Duodenal mucosa (tissue), 2 donors: ENCODE measurements at regions not wholly inside any gene's neighbourhood (a gene's known extent, or its start where the extent isn't known, plus 50 kb on each side); places are given as distances from the start of the nearest gene placed in this dataset.

Source experiments
- H3K27ac ChIP-seq: one replicate; pipeline ENCODE4 v1.7.0; 2013; ENCODE audit warnings: low read depth, low read length
- H3K27me3 ChIP-seq, 2 donors: one replicate each; pipeline ENCODE4 v1.7.0; 2013; ENCODE audit warnings: low read length in 2 of 2, control low read depth in 1 of 2; ENCODE audit not compliant: insufficient read depth in 2 of 2, control insufficient read depth in 1 of 2
- H3K36me3 ChIP-seq, 2 donors: one replicate each; pipeline ENCODE4 v1.7.0; 2013; ENCODE audit warnings: low read length in 2 of 2, control low read depth in 1 of 2; ENCODE audit not compliant: insufficient read depth in 2 of 2, control insufficient read depth in 1 of 2
- H3K4me1 ChIP-seq, 2 donors: one replicate each; pipeline ENCODE4 v1.7.0; 2013; ENCODE audit warnings: low read length in 2 of 2, control low read depth in 1 of 2; ENCODE audit not compliant: insufficient read depth in 2 of 2, control insufficient read depth in 1 of 2
- H3K4me3 ChIP-seq, 2 donors: one replicate each; pipeline ENCODE4 v1.7.0; 2013; ENCODE audit warnings: low read length in 2 of 2, low read depth in 1 of 2
- H3K9ac ChIP-seq, 2 donors: one replicate each; pipeline ENCODE4 v1.7.0; 2013; ENCODE audit warnings: low read length in 2 of 2, low read depth in 1 of 2
- H3K9me3 ChIP-seq, 2 donors: one replicate each; pipeline ENCODE4 v1.7.0; 2013; ENCODE audit warnings: low read length in 2 of 2, control low read depth in 1 of 2; ENCODE audit not compliant: control insufficient read depth in 1 of 2

DNA sequence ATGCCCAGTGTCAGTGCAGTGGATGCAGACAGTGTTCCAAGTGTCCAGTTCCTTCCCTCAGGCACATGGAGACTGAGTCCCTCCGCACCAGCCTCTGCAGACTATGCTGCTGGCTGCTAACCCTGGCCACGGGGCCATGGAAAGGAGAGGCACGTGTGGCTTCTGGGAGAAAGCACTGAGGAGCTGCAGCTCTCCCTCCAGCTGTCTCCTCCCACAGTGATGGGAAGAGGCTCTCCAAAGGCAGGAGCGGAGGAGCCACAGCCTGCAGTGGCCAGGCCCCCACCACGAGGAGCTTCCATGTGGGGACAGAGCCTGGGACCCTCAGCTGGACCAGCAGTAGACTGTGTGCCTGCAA is 141.1 kb downstream of the NDUFA10 start:
- Histone ChIP-seq H3K4me3 (no peak overlapping the region), H3K27ac (no peak overlapping the region), H3K9me3 (peaks cover 15 to 23% of the 10 kb centered on the region in 2 donors), H3K4me1 (peaks cover 0 to 5% of the 10 kb centered on the region in 2 donors), H3K9ac (no peak overlapping the region), H3K36me3 (no peaks in the 10 kb centered on the region), H3K27me3 (peaks cover 0 to 3% of the 10 kb centered on the region in 2 donors)

DNA sequence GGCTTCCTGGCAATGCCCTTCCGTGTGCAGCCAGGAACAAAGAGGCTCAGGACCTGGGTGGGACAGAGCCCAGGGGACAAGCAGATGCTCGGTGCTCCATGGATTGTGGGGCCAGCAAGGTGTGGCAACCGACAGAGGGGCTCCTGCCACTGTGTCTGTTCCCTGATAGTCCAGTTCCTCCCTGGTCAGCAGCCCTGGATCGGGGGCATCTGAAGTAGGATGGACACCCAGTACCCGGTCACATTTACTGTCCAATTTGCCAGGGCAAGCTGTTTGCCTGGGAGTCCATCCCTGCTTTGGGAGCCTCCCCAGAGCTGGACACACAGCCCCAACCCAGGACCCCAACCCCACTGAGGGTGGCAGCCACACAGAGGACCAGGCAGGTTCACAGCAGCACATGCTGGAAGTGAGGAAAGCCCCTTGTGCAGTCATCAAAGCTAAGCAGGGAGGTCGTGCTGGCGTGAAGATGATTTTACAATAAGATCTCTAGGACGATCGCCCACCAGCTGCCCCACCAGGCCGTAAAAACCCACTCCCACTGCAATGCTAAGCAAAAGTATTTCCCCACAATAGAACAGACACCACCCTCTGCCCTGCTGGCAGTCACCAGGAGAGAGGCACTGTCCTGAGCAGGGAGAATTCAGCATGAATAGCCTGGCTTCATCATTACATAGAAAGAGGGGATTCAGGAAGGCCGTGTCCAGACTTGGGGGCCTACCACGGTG is 141.7 kb downstream of the NDUFA10 start:
- H3K9ac ChIP-seq: no peak overlapping the region
- no peak overlapping the region for H3K4me3 ChIP-seq
- no peak overlapping the region for H3K27ac ChIP-seq
- no peaks in the 10 kb centered on the region for H3K36me3 ChIP-seq
- peaks cover 15 to 23% of the 10 kb centered on the region in 2 donors for H3K9me3 ChIP-seq
- H3K27me3 ChIP-seq: peaks cover 0 to 3% of the 10 kb centered on the region in 2 donors
- H3K4me1 ChIP-seq: peaks cover 0 to 5% of the 10 kb centered on the region in 2 donors

DNA sequence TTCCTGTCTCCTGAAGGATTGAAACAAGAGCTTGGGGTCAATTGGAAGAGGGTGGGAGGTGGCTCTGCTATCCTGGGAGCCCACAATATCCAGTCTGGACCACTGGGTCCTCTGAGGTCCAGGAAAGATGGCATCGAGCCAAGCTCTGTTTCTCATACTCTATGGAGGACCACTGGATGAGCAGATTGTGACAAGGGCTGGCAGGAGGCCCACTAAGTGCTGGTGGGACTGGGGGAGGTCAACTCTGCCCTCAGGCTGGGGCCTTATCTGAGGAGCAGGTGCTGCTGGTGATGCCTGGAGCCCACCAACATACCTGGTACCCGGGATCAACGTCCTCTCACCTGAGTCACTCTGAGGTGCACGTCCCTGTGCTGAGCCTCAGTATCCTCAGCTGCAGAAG is 142.4 kb downstream of the NDUFA10 start:
- H3K27me3 ChIP-seq: peaks cover 0 to 3% of the 10 kb centered on the region in 2 donors
- no peak overlapping the region for H3K9ac ChIP-seq
- H3K9me3 ChIP-seq: peaks cover 15 to 23% of the 10 kb centered on the region in 2 donors
- no peak overlapping the region for H3K4me3 ChIP-seq
- H3K36me3 ChIP-seq: no peaks in the 10 kb centered on the region
- H3K4me1 ChIP-seq: peaks cover 0 to 5% of the 10 kb centered on the region in 2 donors
- H3K27ac ChIP-seq: no peak overlapping the region

DNA sequence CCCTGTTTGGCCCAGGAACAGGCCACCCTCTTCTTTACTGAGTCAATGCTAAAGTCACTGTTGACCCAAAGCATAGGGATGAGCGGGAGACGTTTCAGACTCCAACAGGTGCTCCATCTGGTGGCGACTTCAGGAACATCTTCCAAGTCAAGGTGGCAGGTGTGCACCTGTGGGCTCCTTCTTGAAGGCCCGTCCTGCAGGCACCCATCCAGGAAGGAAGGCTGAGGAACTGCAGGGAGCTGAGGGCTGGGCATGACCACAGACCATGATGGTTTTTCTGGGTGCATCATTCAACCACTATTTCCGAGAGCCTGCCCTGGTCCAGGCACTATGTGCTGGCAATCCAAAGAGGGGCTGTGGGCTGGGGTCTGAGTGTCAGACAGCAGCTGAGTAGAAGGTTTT is 142.8 kb downstream of the NDUFA10 start:
- Histone ChIP-seq H3K4me1 (peaks cover 0 to 5% of the 10 kb centered on the region in 2 donors), H3K27ac (no peak overlapping the region), H3K9ac (no peak overlapping the region), H3K36me3 (no peaks in the 10 kb centered on the region), H3K9me3 (peaks cover 15 to 23% of the 10 kb centered on the region in 2 donors), H3K27me3 (peaks cover 0 to 3% of the 10 kb centered on the region in 2 donors), H3K4me3 (no peak overlapping the region)

DNA sequence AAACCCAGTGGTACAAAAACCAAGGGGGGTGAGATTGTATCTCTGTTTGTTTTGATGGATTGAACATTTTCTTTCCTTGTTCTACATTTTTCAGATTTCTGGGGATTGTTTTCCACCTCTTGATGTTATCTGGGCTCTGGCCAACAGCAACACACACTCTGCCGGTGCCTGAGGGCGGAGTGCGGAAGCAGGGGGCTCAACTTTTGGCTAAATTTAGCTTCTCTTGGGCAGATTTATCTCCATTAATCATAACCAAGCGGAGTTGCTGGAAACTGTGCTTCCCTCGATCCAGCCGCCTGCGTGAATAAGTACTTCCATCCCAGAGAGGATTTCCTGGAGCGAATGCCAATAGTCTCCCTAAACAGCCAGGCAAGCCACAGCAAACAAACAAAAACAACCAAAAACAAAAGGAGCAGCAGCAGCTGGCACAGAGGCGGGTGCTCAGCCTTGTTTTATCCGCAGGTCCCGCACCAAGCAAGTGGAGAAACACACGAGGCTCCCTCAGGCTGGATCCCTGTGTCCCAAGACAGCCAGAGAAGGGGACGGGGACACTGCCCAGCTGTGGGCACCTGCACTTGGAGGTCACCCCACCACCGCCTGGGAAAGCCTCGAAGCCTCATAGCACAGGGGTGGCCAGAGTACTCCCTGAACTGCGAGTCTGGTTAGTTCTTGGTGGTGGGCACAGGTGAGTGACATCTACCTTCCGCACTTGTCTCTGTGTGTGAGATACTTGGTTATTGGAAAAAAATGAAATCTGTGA is 143.4 kb downstream of the NDUFA10 start:
- Histone ChIP-seq H3K36me3 (no peaks in the 10 kb centered on the region), H3K27me3 (peaks cover 0 to 3% of the 10 kb centered on the region in 2 donors), H3K9me3 (peaks cover 15 to 21% of the 10 kb centered on the region in 2 donors), H3K4me3 (no peak overlapping the region), H3K27ac (no peak overlapping the region), H3K9ac (no peak overlapping the region), H3K4me1 (peaks cover 0 to 5% of the 10 kb centered on the region in 2 donors)

DNA sequence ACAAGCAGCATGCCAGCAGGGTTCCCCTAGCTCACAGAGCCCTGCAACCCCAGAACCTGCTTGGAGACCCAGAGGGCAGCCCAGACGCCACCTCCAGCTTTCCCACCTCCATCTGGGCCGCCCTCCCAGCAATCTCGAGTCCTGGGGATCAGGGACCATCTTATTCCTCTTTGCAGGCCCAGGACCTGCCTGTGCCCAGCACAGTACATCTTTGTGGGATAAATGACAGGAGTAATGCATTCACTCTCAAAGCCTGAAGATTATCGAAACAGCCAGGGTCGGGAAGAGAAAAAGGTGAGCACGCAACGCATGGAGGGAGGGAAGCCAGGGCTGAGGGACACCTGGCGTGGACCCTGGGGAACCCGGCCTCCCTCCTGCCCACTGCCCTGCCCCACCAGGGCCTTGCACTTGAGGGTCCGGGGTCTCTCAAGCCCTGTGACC is 144.1 kb downstream of the NDUFA10 start:
- Histone ChIP-seq H3K4me1 (peaks cover 0 to 5% of the 10 kb centered on the region in 2 donors), H3K9me3 (peaks cover 15 to 17% of the 10 kb centered on the region in 2 donors), H3K27me3 (peaks cover 0 to 7% of the 10 kb centered on the region in 2 donors), H3K36me3 (no peaks in the 10 kb centered on the region), H3K27ac (no peak overlapping the region), H3K9ac (no peak overlapping the region), H3K4me3 (no peak overlapping the region)

DNA sequence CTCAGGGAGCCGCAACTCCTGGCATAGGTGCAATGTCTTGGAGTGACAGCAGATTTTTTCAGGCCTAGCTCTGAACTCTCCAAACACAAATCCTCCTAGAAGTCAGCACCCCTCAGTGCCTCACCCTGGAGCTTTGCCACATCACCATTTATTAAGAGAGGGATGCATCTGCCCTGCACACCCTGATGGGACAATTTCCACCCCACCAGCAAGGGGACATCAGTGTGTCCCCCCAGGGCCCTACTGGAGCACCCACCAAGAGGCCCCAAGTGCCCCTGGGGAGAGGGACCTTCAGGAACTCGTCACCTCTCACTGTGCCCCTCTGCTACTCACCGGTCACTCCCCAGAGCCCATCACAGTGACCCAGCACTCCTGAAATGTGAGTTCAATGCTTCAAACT is 144.7 kb downstream of the NDUFA10 start:
- Histone ChIP-seq H3K27me3 (peaks cover 0 to 7% of the 10 kb centered on the region in 2 donors), H3K27ac (no peak overlapping the region), H3K4me1 (peaks cover 0 to 5% of the 10 kb centered on the region in 2 donors), H3K9me3 (peaks cover 11 to 14% of the 10 kb centered on the region in 2 donors), H3K4me3 (no peak overlapping the region), H3K36me3 (no peaks in the 10 kb centered on the region), H3K9ac (no peak overlapping the region)

DNA sequence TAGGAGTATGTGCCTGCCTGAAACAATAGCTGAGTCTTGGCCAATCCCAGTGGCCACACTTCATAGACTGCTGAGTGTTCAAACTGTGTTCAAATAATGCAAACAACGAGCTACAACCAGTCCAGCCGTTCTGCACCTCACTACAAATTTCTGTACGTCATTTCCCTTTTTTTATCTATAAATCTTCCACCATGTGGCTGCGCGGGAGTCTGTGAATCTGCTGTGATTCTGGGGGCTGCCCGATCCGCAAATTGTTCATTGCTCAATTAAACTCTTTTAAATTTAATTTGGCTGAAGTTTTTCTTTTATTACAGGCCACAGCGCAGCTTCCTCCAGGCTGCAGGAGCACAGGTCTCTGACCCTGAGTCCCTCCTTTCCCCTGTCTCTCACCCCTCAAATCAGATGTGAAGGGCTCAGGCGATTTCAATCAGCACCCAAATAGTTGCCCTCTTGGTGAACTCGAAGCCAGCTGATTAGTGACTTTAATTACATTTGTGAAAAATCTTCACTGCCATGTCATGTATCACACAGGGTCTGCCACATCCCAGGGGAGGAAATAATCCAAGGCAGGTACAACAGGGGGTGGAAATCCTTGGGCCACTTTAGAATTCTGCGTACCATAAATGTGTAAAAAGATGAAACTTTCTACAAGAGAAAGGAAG is 145.6 kb downstream of the NDUFA10 start:
- Histone ChIP-seq H3K36me3 (no peaks in the 10 kb centered on the region), H3K4me1 (peaks cover 0 to 5% of the 10 kb centered on the region in 2 donors), H3K9ac (no peak overlapping the region), H3K27ac (no peak overlapping the region), H3K4me3 (no peak overlapping the region), H3K9me3 (peaks cover 5 to 7% of the 10 kb centered on the region in 2 donors), H3K27me3 (peaks cover 0 to 7% of the 10 kb centered on the region in 2 donors)

DNA sequence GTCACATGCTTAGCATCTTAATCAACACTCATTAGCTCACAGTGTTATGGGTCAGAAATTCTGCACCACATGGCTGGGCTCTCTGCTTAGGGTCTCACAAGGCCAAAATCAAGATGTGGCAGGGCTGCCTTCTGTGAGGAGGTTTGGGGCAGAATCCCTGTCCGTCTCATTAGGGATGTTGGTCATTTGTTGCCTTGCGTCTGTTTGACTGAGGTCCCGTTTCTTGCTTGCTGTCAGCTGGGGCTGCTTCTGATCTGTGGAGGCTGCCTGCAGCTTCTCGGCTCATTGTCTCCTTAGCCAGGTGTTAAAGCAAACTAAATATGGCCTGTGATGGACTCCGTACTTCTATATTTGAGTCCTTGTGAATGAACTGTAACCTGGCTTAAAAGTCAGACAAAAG is 146.5 kb downstream of the NDUFA10 start:
- Histone ChIP-seq H3K9ac (no peak overlapping the region), H3K27ac (no peak overlapping the region), H3K27me3 (peaks cover 0 to 7% of the 10 kb centered on the region in 2 donors), H3K9me3 (no peaks in the 10 kb centered on the region), H3K4me3 (no peak overlapping the region), H3K36me3 (no peaks in the 10 kb centered on the region), H3K4me1 (peaks cover 0 to 5% of the 10 kb centered on the region in 2 donors)

DNA sequence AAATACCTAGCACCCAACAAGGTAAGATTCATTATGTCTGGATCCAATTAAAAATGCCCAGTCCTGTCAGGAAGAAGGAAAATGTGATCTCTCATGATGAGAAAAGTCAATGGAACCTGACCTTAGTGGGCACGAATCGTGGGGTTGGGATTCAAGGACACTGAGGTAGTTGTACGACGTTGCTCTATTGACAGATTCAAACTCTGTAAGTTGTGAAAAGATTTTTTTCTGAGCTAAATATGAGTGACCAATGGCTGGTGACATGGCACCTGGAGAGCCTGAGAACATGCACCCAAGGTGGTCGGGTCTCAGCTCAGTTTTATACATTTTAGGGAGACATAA is 148.2 kb downstream of the NDUFA10 start:
- H3K4me1 ChIP-seq: peaks cover 0 to 2% of the 10 kb centered on the region in 2 donors
- H3K9me3 ChIP-seq: no peaks in the 10 kb centered on the region
- no peak overlapping the region for H3K9ac ChIP-seq
- no peak overlapping the region for H3K4me3 ChIP-seq
- H3K27me3 ChIP-seq: peaks cover 0 to 7% of the 10 kb centered on the region in 2 donors
- no peaks in the 10 kb centered on the region for H3K36me3 ChIP-seq
- H3K27ac ChIP-seq: no peak overlapping the region
